ENCODE measurements at regions not wholly inside any gene's neighbourhood (a gene's known extent, or its start where the extent isn't known, plus 50 kb on each side); places are given as distances from the start of the nearest gene placed in this dataset.

- DNase-seq: no peak
Measured at GRCh38 chr20:22924046-22924737, 110.9 kb upstream of the SSTR4 start.

DNA sequence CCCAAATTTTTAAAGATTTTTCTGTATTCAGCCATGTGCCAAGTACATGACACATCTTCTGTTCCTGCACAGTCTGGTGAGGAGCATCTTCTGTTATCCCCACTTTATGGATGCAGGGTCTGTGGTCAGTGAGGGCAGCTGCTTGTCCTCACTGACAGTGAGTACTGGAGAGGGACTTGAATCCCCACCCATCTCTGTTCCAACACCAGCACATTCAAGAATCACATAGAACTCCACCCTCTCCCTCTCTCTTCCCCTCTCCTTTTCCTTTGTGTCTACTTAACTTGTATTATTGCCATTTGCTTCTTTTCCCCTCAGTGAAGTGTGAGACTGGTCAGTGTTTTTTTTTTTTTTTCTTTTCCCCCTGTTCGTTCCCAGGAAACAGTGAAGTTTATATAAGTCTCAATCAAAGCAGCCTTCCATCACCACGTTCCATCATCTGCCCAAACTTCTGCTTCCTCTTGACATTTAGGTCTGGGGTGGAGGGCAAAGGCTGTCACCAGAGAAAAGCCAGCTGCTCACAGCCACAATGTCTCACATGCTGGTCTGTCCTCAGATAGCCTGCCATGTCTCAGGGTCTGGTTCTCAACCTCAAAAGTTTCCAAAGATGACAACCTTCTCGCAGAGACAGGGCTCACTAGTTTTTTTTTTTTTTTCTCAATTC is 110.0 kb upstream of the SSTR4 start:
- DNase-seq: no peak

DNA sequence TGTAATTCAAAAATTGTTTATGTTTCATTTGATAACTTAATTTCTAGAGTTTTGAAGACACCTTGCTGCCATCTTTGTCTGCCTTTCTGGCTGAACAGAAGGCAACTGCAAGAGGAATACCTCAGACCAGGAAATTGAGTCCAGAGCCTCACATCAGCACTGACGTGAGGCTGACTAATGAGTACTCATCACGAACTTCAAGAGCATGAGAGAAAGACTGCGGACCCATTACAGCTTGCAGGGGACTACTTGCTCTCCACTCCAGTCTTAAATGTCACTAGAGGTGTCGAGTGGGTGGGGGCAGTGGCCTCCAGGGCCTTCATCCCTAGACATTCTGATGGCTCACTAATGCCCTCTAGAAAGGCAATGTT is 109.5 kb upstream of the SSTR4 start:
- DNase-seq: no peak

- no peak for DNase-seq
Measured at GRCh38 chr20:22927537-22927936, 107.6 kb upstream of the SSTR4 start.

- DNase-seq: no peak
Measured at GRCh38 chr20:22928679-22929078, 106.4 kb upstream of the SSTR4 start.

- no peak for DNase-seq
Measured at GRCh38 chr20:22929661-22930060, 105.5 kb upstream of the SSTR4 start.

DNA sequence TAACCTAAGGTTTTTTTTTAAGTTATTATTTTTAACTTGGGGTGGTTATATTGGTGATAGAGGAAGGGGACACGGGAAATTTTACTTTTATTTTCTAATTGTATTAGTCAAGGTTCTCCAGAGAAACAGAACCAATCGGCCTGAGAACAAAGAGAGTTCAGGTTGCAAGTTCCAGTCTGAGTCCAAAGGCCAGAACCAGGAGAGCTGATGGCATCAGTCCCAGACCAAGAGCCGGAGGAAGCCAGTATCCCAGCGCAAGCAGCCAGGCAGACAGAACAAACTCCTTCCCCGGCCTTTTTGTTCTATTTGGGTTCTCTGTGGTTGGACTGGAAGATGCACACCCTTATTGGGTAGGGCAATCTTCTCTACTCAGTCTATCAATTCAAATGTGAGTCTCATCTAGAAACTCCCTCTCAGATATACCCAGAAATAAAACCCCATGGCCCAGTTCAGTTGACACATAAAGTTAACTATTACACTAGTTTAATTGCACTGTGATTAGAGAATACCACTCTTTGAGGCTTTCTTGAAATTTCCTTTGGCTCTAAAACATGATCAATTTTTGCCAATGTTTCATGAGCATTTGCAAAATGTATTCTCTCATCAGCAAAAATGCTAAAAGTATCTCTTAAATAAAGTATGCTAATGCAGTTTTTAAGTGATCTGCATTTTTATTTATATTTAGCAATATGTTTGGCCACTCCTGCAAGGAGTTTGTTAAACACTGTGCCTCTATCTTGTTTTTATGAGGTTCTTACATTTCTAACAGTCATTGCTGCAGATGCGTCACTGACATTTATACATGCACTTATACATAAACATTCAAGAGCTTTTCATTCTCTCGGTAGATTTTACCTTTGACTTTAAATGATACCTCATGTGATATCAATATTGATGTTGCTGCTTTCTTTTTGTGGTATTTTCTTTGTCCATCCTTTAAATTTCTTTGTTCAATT is 103.2 kb upstream of the SSTR4 start:
- no peak for DNase-seq

DNA sequence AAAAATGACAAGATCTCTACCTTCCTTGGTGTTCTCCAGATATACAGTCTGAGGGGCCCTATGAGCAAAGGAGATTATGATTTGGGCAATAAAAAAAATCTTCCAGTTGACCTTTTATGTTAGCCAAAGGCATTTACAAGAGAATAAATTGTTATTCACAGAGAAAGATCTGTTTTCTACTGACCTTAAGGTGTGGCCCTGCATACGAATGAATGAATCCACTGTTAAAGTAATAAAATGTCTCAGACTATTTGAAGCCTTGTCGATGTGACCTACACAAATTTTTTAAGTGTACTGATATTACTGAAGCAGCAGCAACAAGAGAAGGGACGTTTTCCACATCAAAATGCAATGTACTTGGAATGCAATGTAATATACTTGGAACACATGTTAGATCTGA is 95.9 kb upstream of the SSTR4 start:
- DNase-seq: no peak

DNA sequence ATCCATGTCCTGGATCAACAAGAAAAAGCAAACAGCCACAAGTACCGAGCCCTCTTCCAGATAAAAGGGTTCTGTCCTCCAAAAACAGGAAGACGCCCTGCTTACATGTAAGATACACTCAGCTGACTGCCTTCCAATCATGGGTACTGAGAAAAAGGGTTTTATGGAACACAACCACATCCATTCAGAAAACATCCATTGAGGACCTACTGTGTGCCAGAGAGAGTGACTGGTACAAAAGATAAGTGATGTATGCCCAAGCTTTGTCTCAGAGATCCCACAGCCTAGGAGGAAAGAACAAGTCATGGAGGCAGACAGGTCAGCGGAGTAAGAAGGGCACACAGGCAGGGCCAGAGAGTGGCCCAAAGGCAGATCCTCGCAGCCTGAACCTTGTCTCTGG is 94.8 kb upstream of the SSTR4 start:
- no peak for DNase-seq

GRCh38 chr20:22941550-22941949 is 93.6 kb upstream of the SSTR4 start:
- no peak for DNase-seq

GRCh38 chr20:22942742-22943141 is 92.4 kb upstream of the SSTR4 start:
- DNase-seq: no peak

DNA sequence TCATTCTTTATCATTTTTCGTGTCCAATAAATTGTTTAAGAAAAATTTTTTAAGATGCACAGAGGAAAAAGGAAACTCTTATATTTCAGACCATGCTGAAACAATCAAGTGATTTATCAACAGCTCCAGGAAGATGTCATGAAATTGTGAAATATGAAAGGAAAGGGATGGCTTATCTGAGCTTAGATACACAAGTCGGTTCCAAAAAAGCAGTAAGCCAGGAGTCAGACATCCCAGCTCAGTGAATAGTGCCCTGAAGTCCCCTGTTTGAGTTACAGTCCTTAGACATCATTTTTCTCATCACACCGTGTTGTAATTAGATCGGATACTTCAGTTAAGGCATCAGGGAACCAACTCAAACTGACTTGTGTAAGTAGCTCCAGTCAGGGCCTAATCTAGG is 91.0 kb upstream of the SSTR4 start:
- DNase-seq: no peak

GRCh38 chr20:22944936-22945335 is 90.2 kb upstream of the SSTR4 start:
- no peak for DNase-seq

- DNase-seq: no peak
Measured at GRCh38 chr20:22946596-22946995, 88.5 kb upstream of the SSTR4 start.

DNA sequence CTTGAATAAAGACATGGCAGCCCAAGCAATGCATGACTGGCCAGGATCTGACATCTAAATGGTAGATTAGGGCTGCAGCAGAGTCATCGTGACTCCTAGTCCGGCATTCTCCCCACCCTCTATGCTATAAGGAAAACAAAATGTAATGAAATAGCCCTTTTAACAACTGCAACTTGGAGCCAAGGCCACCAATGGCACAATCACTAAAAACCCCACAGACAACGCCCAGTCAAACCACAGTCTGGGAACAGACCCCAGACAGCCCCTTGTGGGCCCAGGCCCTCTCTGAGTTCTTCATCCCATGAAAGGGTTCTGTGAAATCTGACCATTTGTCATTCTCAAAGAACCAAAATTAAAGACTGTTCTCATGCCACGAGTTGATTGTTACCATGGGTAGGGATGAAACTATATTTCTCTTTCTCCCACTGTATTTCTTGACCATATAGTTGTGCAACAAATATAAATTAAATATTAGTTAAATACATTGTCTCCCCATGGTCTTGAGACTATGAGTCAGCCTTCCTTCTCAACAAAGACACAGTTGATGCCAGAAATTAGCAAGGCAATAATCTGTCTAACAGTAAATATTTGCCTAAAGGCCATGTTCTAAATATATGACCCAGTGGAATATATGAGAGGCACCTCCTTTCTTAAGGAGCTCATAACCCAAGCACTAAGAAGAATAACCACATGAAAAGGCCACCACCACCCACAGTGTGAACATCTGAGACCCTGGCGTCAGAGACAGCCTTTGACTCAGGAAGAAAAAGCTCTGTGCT is 85.6 kb upstream of the SSTR4 start:
- no peak for DNase-seq

DNA sequence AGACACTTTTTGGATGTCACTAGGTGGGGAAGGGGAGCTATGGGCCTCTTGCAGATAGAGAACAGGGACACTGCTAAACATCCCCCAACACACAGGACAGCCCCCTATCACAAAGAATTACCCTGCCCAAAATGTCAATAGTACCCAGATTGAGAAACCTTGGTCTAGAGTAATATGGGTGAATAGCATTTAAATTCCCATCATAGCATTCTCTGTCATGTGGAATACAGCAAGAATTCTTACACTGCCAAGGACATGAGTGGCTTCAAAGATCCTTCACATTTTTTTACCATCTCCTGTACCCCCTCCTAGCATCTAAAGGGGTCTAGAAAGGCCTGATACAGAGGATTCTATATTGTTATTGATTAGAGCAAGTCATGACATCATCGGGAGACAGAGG is 83.1 kb upstream of the SSTR4 start:
- no peak for DNase-seq

DNA sequence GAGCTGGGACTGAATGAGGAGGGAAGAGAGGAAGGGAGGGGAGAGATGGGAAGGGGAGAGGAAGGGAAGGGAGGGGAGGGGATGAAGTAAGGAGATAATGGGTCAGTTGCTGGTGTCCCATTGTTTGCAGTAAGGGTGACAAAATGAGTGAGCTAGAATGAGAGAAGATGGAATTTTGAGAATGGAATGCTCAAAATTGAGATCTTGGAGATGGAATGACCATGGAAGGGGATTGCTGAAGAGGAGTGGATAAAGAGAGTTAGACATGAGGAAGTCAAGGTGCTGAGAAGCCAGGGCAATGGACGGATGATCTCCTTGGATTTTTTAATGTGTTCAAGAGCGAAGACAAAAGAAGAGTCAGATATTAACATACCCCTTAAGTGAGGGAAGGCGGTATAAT is 80.5 kb upstream of the SSTR4 start:
- DNase-seq: no peak

DNA sequence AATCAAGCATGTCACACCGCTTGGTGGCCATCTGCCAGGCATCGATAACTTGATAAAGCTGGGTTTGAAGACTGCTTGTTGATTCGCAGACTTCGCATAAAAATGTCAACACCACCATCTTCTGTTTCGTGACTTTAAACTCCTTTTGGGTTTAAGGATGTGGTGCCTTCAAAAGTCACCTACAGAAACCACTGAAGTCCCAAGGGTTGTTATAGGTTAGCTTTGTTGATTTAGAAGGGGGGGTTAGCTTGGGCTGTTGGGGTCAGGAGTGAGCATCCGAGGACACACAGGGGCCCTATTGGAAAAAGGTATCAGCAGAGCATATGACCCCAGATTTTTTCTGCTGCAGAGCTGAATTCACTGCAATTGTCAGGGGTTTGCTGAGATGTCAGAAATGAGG is 76.7 kb upstream of the SSTR4 start:
- no peak for DNase-seq

GRCh38 chr20:22962567-22963439 is 72.3 kb upstream of the SSTR4 start:
- DNase-seq: no peak

- DNase-seq: no peak
Measured at GRCh38 chr20:22963581-22963980, 71.5 kb upstream of the SSTR4 start.

DNA sequence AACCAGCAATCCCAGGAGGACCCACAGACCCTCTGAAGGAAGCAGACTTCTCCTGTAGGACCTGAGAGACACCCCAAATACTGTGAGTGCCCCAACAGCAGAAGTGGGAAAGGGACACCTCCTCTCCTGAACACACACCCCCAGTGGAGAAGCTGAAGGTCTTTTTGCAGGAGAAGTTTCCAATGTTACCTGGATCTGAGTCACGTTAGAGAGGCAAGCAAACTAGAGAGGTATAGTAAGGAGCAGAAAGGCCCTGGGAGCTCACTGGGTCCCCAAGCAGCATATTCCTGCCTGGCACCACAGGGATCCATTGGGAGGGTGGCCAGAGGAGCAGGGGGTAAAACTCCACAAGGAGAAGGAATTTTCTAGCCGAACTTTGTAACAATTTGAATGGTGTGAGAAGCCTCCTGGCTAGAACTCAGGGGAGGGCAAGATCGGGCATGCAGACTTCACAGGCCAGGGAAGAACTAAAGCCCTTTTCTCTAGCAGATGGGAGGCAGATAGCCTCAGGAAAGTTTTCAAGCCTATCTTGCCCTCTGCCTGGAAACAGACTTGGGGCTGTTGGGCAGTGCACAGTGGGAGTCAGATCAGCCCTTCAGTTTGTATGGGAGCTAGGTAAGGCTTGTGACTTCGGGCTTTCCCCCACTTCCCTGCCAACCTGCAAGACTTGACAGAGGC is 68.2 kb upstream of the SSTR4 start:
- no peak for DNase-seq
